B cell (primary cell): ENCODE measurements at regions not wholly inside any gene's neighbourhood (a gene's known extent, or its start where the extent isn't known, plus 50 kb on each side); places are given as distances from the start of the nearest gene placed in this dataset.

Experiments used
- EZH2 ChIP-seq: IDR thresholded peaks from 2 replicates; pipeline ENCODE4 v1.6.1; 2012; ENCODE audit warnings: borderline replicate concordance, low read depth, mild to moderate bottlenecking, moderate library complexity, low read length; ENCODE audit not compliant: insufficient read depth, poor library complexity, severe bottlenecking
- TF ChIP-seq, protein P1 (sequence below): fragments of 200-600 bp; IDR thresholded peaks from one replicate; pipeline ENCODE4 v1.8.0; 2022; ENCODE audit warnings: antibody characterized with exemption, mild to moderate bottlenecking

DNA sequence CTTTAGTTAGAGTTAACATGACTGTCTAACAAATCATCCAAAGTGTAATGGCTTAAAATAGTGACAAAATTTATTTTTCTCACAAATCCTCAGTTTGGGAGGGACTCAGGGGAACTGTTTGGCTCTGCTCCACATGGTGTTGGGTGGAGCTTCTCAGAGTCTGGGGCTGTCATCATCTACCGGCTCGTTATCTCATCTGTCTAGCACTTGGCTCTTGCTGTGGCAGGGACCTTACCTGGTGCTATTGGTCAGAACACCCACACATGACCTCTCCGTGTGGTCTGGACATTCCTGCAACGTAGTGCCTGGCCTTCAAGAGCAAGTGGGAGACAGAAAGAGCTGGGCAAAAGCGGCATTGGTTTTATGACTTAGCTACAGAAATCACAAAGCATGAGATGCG lies 866.9 kb upstream of the FRG1 start:
- TF ChIP-seq, protein P1, sequence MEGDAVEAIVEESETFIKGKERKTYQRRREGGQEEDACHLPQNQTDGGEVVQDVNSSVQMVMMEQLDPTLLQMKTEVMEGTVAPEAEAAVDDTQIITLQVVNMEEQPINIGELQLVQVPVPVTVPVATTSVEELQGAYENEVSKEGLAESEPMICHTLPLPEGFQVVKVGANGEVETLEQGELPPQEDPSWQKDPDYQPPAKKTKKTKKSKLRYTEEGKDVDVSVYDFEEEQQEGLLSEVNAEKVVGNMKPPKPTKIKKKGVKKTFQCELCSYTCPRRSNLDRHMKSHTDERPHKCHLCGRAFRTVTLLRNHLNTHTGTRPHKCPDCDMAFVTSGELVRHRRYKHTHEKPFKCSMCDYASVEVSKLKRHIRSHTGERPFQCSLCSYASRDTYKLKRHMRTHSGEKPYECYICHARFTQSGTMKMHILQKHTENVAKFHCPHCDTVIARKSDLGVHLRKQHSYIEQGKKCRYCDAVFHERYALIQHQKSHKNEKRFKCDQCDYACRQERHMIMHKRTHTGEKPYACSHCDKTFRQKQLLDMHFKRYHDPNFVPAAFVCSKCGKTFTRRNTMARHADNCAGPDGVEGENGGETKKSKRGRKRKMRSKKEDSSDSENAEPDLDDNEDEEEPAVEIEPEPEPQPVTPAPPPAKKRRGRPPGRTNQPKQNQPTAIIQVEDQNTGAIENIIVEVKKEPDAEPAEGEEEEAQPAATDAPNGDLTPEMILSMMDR = no peak
- TF ChIP-seq EZH2 = no peak
